ENCODE measurements at regions not wholly inside any gene's neighbourhood (a gene's known extent, or its start where the extent isn't known, plus 50 kb on each side); places are given as distances from the start of the nearest gene placed in this dataset.
A peak's percentile ranks its signal among the peaks of the same experiment; 100 is the strongest.
"Not testable (repeated sequence)": the region's sequence is repeated elsewhere in the genome, so short reads cannot be mapped to it uniquely, and the experiment has no call there.

DNA sequence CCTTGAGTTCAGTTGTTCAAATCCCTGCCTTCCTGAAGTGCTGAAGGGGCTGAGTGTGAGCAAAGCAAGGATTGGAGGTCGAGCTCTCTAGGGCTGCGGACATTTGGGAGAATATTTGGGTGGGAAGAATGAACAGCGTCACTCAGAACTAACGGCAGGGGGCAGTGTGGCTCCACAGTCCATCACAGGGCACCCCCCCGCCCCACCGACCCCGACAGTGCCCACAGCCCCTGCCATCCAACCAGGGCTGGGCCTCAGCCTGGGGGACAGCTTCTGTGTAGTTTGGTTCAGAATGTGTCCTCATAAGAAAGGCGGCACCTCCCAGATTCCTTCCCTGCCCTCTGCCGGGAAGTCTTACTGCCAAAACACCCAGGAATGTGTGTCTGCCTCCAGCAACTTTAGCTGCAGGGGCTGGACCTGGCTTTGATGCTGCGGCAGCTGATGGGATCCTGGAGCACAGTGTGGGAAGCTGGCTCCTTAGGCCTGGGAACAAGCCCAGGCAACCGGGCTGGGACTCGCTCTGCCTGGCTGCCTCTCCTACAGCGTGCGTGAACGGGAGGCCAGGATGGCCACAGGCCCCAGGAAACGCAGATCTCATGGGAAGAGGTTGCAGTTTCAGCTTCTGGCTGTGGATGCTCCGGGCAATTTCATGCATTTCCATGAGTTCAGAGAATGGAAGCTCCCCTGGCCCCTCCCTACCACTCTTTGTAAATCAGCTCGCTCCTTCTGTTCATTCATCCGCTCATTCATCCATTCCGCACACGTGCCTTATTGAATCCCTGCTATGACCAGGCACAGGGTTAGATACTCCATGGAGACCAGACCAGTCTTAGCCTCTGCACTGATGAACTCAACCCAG, 104.9 kb upstream of the TMPRSS2 start:
- DNase-seq (ENCODE audit: low read depth) = peak; percentile 97

GRCh38 chr21:41611966-41612606, 104.1 kb upstream of the TMPRSS2 start:
- DNase-seq (ENCODE audit: low read depth) = no peak

DNA sequence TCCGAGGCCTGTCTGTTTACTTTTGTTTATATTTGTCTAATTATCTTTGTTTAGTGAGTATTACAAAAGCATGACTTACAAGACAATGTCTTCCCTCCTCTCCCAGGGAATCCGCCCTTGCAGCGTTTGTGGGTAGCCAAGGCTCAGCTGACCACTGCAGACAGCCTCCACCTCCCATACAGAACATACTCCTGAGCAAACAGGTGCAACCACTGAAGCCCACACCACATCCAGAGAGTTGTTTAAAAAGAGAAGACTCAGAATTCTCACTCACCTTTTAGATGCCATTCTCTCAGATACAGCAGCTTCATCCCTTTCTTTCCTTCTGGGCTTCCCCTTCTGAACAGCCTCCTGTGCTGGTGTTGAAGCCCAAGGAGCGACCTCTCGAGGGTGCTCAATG, 103.5 kb upstream of the TMPRSS2 start:
- no peak for DNase-seq (ENCODE audit: low read depth)

DNA sequence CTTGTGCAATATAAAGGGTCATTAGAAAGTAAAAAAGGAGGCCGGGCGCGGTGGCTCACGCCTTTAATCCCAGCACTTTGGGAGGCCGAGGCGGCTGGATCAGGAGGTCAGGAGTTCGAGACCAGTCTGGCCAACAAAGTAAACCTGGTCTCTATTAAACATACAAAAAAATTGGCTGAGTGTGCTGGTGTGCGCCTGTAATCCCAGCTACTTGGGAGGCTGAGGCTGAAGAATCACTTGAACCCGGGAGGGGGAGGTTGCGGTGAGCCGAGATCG, 102.8 kb upstream of the TMPRSS2 start:
- DNase-seq (ENCODE audit: low read depth) = not testable (repeated sequence)

DNA sequence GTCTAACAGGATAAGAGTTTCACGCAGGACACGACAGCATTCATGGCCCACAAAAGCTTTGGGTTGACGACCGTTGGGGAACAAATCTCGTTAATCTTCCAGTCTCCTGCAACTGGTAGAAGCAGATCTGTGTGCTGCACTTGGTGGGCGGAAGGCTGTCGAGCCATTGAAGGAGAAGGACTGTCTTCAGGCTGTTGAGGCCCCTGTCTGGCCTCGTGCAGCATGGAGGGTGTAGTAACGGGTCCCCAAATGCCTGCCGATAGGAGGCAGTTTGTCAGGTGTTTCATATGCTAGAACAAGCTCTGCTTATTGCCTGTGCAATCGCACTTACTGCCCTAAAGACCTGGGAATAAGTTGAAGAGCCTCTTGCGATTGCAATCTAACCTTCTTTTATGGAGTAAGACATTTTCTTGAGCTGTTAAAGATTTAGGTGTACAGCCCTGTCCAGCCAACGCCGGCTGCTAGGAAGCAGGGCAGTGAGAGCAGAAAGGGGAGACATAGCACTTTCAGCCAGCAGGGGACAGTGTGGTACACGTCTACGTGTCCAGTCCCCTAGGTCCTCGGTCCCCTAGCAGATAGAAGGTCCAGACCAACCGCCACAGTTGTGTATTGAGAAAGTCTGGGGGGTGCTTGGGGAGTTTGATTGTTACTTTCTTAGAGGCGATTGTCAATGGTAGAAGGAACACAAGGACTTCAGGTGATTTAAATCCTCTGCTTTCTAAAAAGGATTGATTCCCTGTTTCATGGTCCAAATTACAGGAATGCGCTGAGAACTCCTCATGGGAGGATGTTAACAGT, 102.3 kb upstream of the TMPRSS2 start:
- peak; percentile 68 for DNase-seq (ENCODE audit: low read depth)

DNA sequence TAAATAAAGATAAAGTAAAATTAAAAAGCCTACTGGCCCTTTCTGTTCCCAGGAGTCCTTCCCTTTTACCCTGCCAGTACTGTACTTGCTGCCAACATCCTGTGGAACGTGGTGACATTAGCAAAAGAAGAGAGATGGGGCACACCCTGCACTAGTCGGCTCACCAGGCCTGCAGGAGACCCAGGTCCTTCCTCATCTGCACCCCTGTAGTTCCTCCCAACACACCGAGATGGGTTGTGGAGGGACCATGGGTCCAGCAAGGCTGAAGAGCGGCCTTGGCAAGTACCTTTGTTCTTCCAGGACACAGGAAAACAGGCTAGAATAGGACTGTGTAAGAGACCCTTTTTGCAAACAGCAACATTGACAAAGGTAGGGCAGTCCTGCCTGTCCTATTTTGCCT, 98.7 kb upstream of the TMPRSS2 start:
- no peak for DNase-seq (ENCODE audit: low read depth)

GRCh38 chr21:41605934-41606285, 98.0 kb upstream of the TMPRSS2 start:
- no peak for DNase-seq (ENCODE audit: low read depth)

DNA sequence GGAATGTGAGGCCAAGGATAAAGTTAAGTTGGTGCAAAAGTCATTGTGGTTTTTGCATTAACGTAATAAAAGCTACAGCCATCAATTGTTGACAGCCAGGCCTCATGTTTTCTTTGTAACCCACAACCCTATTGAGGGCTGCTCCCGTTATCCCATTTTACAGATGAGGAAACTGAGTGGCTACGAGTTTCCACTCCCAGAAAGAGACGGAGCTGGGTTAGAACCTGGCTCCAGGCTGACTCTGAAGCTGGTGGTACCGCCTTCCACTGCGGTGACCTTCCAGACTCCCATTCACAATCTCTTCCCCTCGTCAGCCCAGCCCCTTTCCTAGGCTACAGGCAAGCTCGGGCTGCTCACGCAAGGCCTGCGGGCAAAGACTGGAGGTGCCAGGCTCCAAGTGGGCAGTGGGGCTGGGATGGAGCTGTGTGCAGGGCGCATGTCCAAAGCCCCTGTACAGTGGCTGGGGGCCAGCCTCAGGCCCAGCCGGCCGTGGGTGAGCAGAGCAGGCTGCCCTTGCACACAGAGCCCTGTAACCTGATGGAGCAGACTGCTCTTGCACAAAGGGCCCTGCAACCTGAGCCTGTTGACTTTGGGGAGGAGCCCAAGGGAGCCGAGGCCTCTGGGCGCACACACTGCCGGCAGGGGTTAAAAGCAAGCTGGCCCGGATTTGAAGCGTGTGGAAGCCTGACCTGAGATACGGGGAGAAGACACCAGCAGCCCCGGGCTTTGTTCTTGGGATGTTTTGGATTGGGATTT, 97.4 kb upstream of the TMPRSS2 start:
- no peak for DNase-seq (ENCODE audit: low read depth)

- no peak for DNase-seq (ENCODE audit: low read depth)
Observed at GRCh38 chr21:41604583-41605041, 96.7 kb upstream of the TMPRSS2 start.

GRCh38 chr21:41603476-41603875, 95.5 kb upstream of the TMPRSS2 start:
- no peak for DNase-seq (ENCODE audit: low read depth)

DNA sequence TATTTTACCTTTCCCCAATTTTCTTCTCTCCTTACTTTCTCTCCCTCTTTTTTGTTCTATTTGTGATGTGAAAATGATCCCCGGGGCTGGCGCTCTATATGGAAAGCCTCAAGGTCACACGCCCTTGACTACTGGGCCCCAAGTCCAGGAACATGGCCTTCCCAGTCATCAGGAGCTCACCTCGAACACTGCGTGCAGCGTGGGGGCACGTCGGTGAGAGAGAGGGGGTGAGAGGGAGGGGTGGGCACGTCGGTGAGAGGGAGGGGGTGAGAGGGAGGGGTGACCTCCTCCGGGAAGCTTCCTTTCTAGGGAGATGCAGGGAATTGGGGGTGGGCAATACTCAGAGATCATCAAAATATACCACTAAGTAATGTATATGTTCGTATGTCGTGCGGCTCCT, 94.6 kb upstream of the TMPRSS2 start:
- DNase-seq (ENCODE audit: low read depth) = no peak

DNA sequence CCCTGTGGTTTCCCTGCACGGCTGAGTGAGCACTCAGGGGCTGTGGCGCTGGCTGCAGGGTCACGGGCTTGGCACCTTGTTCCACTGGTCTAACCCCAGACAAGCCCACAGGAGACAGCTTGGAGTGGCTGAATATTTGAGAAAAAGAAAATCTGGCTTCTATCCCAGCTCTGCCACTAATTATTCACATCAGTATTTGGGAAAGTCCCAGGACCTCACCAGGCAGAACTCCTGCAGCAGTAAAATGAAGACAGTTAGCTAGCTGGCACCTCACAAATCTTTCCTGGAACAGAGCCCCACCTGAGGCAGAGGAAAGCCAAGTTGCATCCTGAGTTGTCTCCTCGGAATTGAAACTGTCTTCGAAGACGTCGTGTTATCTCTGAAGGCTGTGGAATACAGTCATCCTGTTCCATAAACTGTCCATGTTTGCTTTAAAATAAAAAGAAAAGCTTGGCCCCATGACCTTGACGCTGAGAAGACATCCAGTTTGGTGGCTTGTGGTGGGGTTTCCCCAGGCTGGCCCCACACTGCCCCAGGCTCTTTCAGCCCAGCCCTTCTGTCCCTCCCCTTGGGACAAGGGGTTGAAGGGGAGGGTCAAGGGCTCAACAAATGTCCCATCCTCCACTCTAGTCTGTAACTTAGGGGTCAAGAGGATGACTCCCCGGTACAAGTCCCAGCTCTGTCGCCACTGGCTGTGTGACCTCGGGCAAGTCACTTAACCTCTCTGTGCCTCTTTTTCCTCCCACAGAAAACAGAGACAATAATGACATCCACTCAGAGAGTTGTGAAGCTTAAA, 93.8 kb upstream of the TMPRSS2 start:
- DNase-seq (ENCODE audit: low read depth) = peak; percentile 25

GRCh38 chr21:41600961-41601572, 93.1 kb upstream of the TMPRSS2 start:
- DNase-seq (ENCODE audit: low read depth) = no peak

DNA sequence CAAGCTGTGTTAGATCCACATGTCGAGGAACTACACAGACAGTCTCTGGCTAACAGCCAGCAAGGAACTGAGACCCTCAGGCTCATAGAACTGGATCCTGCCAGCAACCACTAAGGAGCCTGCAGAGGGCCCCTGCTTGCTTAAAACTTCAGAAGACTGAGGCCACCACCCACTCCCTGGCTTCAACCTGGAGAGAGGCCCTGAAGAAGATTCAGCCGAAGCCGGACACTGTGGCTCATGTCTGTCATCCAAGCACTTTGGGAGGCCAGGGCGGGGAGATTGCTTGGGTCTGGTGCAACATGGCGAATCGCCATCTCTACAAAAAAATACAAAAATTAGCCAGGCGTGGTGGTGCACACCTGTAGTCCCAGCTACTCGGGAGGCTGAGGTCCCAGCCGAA, 92.6 kb upstream of the TMPRSS2 start:
- DNase-seq (ENCODE audit: low read depth) = no peak

DNA sequence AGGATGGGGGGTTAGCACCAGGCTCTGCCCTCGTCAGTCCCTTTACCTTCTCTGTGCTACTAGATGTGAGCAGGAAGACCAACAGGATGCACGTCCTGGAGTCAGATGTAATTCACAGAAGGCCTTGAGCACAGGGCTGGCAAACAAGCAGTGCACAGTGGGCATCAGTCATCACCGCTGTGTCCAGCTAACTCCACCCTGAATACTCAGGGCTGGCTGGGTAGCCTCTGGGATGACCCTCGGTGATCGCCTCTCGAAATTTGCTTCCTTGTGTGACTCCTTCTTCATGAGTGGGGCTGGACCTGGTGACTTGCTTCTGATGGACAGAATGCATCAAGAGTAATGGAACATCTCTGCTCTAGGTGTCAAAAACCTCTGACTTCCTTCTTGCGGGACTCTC, 92.2 kb upstream of the TMPRSS2 start:
- DNase-seq (ENCODE audit: low read depth) = no peak

DNA sequence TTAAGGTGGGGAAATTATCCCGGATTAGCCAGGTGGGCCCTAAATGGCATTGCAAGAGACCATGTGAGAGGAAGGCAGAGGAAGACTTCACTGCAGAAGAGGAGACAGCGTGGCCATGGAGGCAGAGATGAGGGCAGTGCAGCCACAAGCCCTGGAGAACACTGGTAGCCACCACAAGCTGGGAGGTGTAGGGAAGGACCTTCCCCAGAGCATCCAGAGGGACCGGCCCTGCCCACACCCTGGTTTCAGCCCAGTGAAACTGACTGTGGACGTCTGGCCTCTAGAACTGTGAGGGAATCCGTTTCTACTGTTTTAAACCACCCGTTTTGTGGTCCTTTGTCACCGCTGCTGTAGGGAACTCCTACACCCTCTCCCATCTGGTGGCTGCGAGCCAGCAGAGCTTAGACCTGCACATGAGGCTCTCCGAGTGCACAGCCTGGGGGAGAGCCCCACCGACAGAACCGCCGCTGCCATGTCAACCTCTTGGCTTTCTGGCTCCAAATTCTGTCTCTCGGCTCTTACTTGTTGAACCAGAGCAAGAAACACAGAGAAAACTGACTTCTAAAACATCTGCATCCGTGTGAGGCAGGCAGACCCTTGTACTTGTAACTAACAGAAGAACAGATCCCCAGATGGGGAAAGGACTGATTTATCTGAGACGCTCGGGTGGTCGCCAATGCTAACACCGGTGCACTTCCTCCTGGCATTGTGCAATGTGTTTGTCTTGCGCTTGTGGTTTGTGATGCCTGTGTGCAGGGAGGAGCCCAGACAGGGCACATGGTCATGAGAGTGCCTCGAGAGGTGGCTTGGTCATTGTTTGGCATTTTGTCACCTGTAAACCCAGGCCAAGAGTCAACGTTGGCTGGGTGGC, 90.8 kb upstream of the TMPRSS2 start:
- no peak for DNase-seq (ENCODE audit: low read depth)

GRCh38 chr21:41597811-41598231, 89.9 kb upstream of the TMPRSS2 start:
- no peak for DNase-seq (ENCODE audit: low read depth)

- no peak for DNase-seq (ENCODE audit: low read depth)
Observed at GRCh38 chr21:41597227-41597626, 89.3 kb upstream of the TMPRSS2 start.

DNA sequence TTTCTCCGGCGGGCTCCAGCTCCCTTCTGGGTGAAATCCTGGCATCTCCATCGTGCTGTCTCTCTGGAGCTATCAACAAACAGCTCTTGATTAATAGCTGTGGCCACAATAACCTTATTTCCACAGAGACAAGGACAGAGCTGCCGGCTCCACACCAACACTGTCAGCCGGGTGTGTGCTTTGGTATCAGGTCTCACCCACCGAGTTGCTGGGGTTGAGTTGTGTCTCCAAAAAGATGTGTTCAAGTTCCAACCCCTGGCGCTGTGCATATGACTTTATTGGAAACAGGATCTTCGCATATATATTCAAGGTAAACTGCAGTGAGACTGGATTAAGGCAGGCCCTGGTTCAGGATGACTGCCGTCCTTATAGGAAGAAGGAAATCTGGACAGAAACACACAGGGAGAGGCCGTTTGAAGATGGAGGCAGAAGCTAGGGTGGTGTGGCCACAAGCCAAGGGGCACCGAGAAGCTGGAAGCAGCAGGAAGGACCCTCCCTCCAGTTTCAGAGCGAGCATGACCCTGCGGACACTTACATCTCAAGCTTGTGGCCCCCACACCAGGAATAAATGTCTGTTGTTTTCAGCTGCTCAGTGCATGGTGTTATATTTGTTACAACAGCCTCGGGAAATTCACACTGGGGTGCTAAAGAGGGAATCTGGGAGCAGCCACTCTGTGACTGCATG, 88.4 kb upstream of the TMPRSS2 start:
- DNase-seq (ENCODE audit: low read depth) = no peak
